GM12878 (cell line): ENCODE measurements at regions not wholly inside any gene's neighbourhood (a gene's known extent, or its start where the extent isn't known, plus 50 kb on each side); places are given as distances from the start of the nearest gene placed in this dataset.

ENCODE experiments used
- ATAC-seq: fragments of 200-7000 bp; cut with Tn5 transposase; 3 replicates; pipeline ENCODE4 v1.9.1; 2020; ENCODE audit warnings: mild to moderate bottlenecking, moderate library complexity
- BruUV-seq: library from RNA; stranded (reverse); fragments of 400-500 nt; replicated peaks from 2 replicates; lab custom pipeline; 2021; lab: Mats Ljungman, UMichigan
- CTCF ChIA-PET: fragments of 300-600 bp; sonication (Branson Sonifier 250); formaldehyde crosslinking; extraction: SDS; loops from one replicate; lab custom pipeline; 2021; ENCODE audit warnings: inconsistent platforms; lab: Yijun Ruan, JAX
- POLR2A ChIA-PET: fragments of 350-600 bp; formaldehyde crosslinking; extraction: SDS; loops from one replicate; lab custom pipeline; 2021; ENCODE audit warnings: inconsistent platforms; lab: Charles Lee
- RAD21 ChIA-PET: fragments of 300-600 bp; sonication (Branson Sonifier 250); formaldehyde crosslinking; loops from one replicate; lab custom pipeline; 2023; ENCODE audit warnings: antibody characterized with exemption; ENCODE audit not compliant: unreplicated experiment; lab: Charles Lee
- SMC1A ChIA-PET: fragments of 300-600 bp; sonication (Branson Sonifier 250); formaldehyde crosslinking; loops from one replicate; lab custom pipeline; 2023; ENCODE audit not compliant: unreplicated experiment, uncharacterized antibody; lab: Charles Lee
- DNase-seq: peaks from one replicate; pipeline ENCODE4 v3.0.0-alpha.2; 2011; ENCODE audit warnings: low read depth, low spot score
- FAIRE-seq: peaks from 3 replicates; lab custom pipeline; 2011; peaks lifted over from hg19 to GRCh38; lab: Jason Lieb, UNC
- H2AFZ ChIP-seq: 2 replicates; pipeline ENCODE4 v1.6.0; 2011; ENCODE audit warnings: low read depth, low read length, control low read depth; ENCODE audit not compliant: control insufficient read depth
- H3K27ac ChIP-seq: 2 replicates; pipeline ENCODE4 v1.5.1; 2011; ENCODE audit warnings: control low read depth; ENCODE audit not compliant: control insufficient read depth, insufficient read depth
- H3K27me3 ChIP-seq, 2 experiments: replicated peaks in 1 of 2; 2 replicates each; pipeline versions ENCODE4 v1.6.0 to v1.6.1; 2011; ENCODE audit warnings: low read length in 1 of 2; ENCODE audit not compliant: control insufficient read depth in 2 of 2, insufficient read depth in 2 of 2
- H3K36me3 ChIP-seq, 2 experiments: 2 replicates each; pipeline ENCODE4 v1.5.1; 2011; ENCODE audit warnings: low read length in 1 of 2; ENCODE audit not compliant: control insufficient read depth in 2 of 2, insufficient read depth in 2 of 2
- H3K4me1 ChIP-seq: 2 replicates; pipeline ENCODE4 v1.6.1; 2011; ENCODE audit warnings: mild to moderate bottlenecking, low read length, moderate library complexity, mixed read lengths; ENCODE audit not compliant: control insufficient read depth, insufficient read depth
- H3K4me2 ChIP-seq: 2 replicates; pipeline ENCODE4 v1.6.0; 2011; ENCODE audit warnings: control low read depth; ENCODE audit not compliant: control insufficient read depth, insufficient read depth
- H3K4me3 ChIP-seq: fragments of 200-600 bp; sonication (generic); 2 replicates; pipeline ENCODE4 v1.5.1; 2016
- H3K79me2 ChIP-seq: 2 replicates; pipeline ENCODE4 v1.6.0; 2011; ENCODE audit warnings: low read length; ENCODE audit not compliant: control insufficient read depth, insufficient read depth
- H3K9ac ChIP-seq: 2 replicates; pipeline ENCODE4 v1.8.0; 2011; ENCODE audit warnings: low read length, control low read depth, mixed read lengths; ENCODE audit not compliant: control insufficient read depth, insufficient read depth
- H3K9me3 ChIP-seq: replicated peaks from 3 replicates; pipeline ENCODE4 v1.5.1; 2011; ENCODE audit warnings: mild to moderate bottlenecking, low read length; ENCODE audit not compliant: control insufficient read depth, insufficient read depth
- H4K20me1 ChIP-seq: 2 replicates; pipeline ENCODE4 v1.6.0; 2011; ENCODE audit not compliant: control insufficient read depth, insufficient read depth
- CBFB ChIP-seq: IDR thresholded peaks from 2 replicates; pipeline ENCODE4 v1.6.1; 2016; ENCODE audit warnings: antibody characterized with exemption, low read depth
- CHD2 ChIP-seq: IDR thresholded peaks from 2 replicates; pipeline ENCODE4 v1.6.1; 2011; ENCODE audit warnings: low read depth, low read length, improper control_type of control experiment, borderline replicate concordance
- ELK1 ChIP-seq: IDR thresholded peaks from 2 replicates; pipeline ENCODE4 v1.6.1; 2012; ENCODE audit warnings: low read depth, low read length, improper control_type of control experiment
- HCFC1 ChIP-seq: fragments of 150-350 bp; IDR thresholded peaks from 2 replicates; pipeline ENCODE4 v1.6.1; 2014; ENCODE audit warnings: low read length
- HDGF ChIP-seq: fragments of 450-650 bp; IDR thresholded peaks from 2 replicates; pipeline ENCODE4 v1.6.1; 2016; ENCODE audit warnings: antibody characterized with exemption
- IKZF2 ChIP-seq, 2 experiments: fragments of 450-650 bp; IDR thresholded peaks; 2 replicates each; pipeline ENCODE4 v1.6.1; 2017; ENCODE audit warnings: mild to moderate bottlenecking in 2 of 2, moderate library complexity in 2 of 2
- IRF4 ChIP-seq: IDR thresholded peaks from 2 replicates; pipeline ENCODE4 v1.6.1; 2011; ENCODE audit warnings: low read depth, low read length
- MEF2A ChIP-seq: IDR thresholded peaks from 2 replicates; pipeline ENCODE4 v1.6.1; 2011; ENCODE audit warnings: low read depth, mild to moderate bottlenecking, low read length, moderate library complexity; ENCODE audit not compliant: insufficient read depth
- PKNOX1 ChIP-seq: fragments of 450-650 bp; IDR thresholded peaks from 2 replicates; pipeline ENCODE4 v1.6.1; 2016; ENCODE audit warnings: mild to moderate bottlenecking
- POLR2AphosphoS5 ChIP-seq: IDR thresholded peaks from 2 replicates; pipeline ENCODE4 v1.6.1; 2011; ENCODE audit warnings: mild to moderate bottlenecking, low read length, inconsistent platforms
- RCOR1 ChIP-seq: conservative IDR thresholded peaks from 2 replicates; pipeline ENCODE4 v1.6.1; 2012; ENCODE audit warnings: low read depth, low read length, improper control_type of control experiment
- ZNF217 ChIP-seq: fragments of 450-650 bp; IDR thresholded peaks from 2 replicates; pipeline ENCODE4 v1.6.1; 2017; ENCODE audit warnings: antibody characterized with exemption, mild to moderate bottlenecking
- ZNF687 ChIP-seq: fragments of 450-650 bp; IDR thresholded peaks from 2 replicates; pipeline ENCODE4 v1.6.1; 2017; ENCODE audit warnings: mild to moderate bottlenecking, moderate library complexity
- ZSCAN29 ChIP-seq: fragments of 450-650 bp; IDR thresholded peaks from 2 replicates; pipeline ENCODE4 v1.6.1; 2017; ENCODE audit warnings: mild to moderate bottlenecking, moderate library complexity
- WGBS: methylation state at CpG from one replicate; pipeline ENCODE4 v1.1.6; 2016; ENCODE audit warnings: low lambda C conversion rate; ENCODE audit not compliant: insufficient replicate concordance, insufficient coverage; ENCODE audit errors: missing lambda C conversion rate; 5-methylcytosine and 5-hydroxymethylcytosine counted together
- in situ Hi-C: fragments of 300-500 bp; cut with MboI; formaldehyde crosslinking; loops from 9 replicates; pipeline ENCODE4 v1.14.3; 2018; ENCODE audit warnings: mixed read lengths
- intact Hi-C: fragments of 100-400 bp; cut with micrococcal nuclease; formaldehyde crosslinking; loops from one replicate; pipeline ENCODE4 v1.14.2; 2022; ENCODE audit not compliant: unreplicated experiment
- TF ChIP-seq, protein P1 (sequence below), 3 experiments: IDR thresholded peaks in 2 of 3; conservative IDR thresholded peaks in 1 of 3; 2 replicates each; pipeline ENCODE4 v1.5.1; 2011; ENCODE audit warnings: low read depth in 3 of 3, low read length in 3 of 3, mild to moderate bottlenecking in 3 of 3, control low read depth in 2 of 3, moderate library complexity in 2 of 3, inconsistent platforms in 1 of 3, mixed read lengths in 1 of 3; ENCODE audit not compliant: control insufficient read depth in 2 of 3, insufficient read depth in 1 of 3; ENCODE audit errors: extremely low read depth in 1 of 3

DNA sequence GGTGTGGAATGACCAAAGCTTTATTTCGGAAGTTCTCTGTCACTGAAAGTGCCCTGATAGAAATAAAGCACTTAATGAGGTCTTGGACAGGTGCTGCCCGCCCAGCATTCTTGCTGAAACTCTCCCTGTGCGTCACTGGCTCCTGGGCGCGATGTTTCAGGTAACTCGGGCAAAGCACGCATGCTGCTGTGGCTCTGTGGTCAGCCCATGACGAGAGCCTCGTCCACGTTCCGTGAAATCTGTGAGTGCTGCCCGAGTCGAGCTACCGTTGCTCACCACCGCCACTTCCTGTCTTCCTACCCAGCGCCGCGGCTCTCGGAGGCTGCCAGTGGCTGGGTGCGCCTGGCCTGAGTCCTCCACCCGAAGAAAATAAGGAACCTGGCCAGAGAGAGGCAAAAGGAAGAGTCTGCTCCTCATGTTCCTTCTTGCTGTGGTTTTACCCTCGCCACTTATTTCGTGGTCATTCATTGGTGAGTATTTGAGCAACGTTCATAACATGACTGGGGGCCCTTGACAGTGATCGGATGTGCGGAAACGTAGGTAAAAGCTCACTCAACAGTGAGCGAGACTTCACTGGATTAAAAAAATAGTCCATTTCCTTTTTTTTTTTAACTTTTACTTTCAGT, 95.5 kb downstream of the MAP3K8 start:
- under 1% methylated on average over 27 of the region's 28 CpGs for WGBS
- no peaks in the 10 kb centered on the region for H3K27me3 ChIP-seq
- ATAC-seq (peak; percentile 87), FAIRE-seq (peak; percentile 27), DNase-seq (peak; percentile 77)
- ChIA-PET SMC1A (interaction anchor here (0.9 to 12.4 kb wide), 15 partner anchors 16 to 138 kb away, joined by 3 to 284 read pairs (median 7); partner anchors contain the start of gene MAP3K8), RAD21 (interaction anchor here (0.8 to 11.4 kb wide), 14 partner anchors 13 to 138 kb away, joined by 3 to 198 read pairs (median 17); partner anchors contain the start of gene MAP3K8), POLR2A (interaction anchor here (0.8 to 11.0 kb wide), 11 partner anchors 18 to 114 kb away, joined by 3 to 113 read pairs (median 6); partner anchors contain the start of gene MAP3K8), CTCF (interaction anchor here (0.7 to 10.6 kb wide), 13 partner anchors 27 to 170 kb away, joined by 3 to 217 read pairs (median 7); partner anchors contain the start of gene MAP3K8)
- in situ Hi-C loops, result no loop called here
- no peaks in the 10 kb centered on the region for H3K9me3 ChIP-seq
- no peaks in the 10 kb centered on the region for H3K79me2 ChIP-seq
- H3K4me3 ChIP-seq, result peak overlapping the region; percentile 48
- H3K4me2 ChIP-seq, result peak overlapping the region; percentile 94
- intact Hi-C loops, result loop anchor here (1.0 to 2.0 kb wide), 4 partner anchors 19 to 96 kb away; no protein-coding TSS in a partner anchor
- peaks cover 33% of the 10 kb centered on the region for H3K4me1 ChIP-seq
- no peaks in the 10 kb centered on the region for H4K20me1 ChIP-seq
- H2AFZ ChIP-seq, result peak overlapping the region; percentile 87
- peak overlapping the region; percentile 97 for H3K27ac ChIP-seq
- no peaks in the 10 kb centered on the region for H3K36me3 ChIP-seq
- BruUV-seq, result no TSS peak
- H3K9ac ChIP-seq, result peak overlapping the region; percentile 84
- peak; percentile 63; the same call in 1 of the 2 replicates for TF ChIP-seq IRF4
- TF ChIP-seq IKZF2 (IDR thresholded peaks at IDR 0.05), result peak; percentile 97 to 98
- peak; percentile 63; the same call in 1 of the 2 replicates for TF ChIP-seq HDGF
- peak; percentile 83; the same call in 1 of the 2 replicates for TF ChIP-seq CBFB
- TF ChIP-seq ELK1, result peak; percentile 49; the same call in 1 of the 2 replicates
- peak; percentile 99 for TF ChIP-seq ZNF687
- TF ChIP-seq RCOR1, result no peak
- TF ChIP-seq HCFC1, result peak; percentile 41; the same call in 1 of the 2 replicates
- TF ChIP-seq MEF2A, result no peak
- peak; percentile 85; the same call in 1 of the 2 replicates for TF ChIP-seq CHD2
- TF ChIP-seq POLR2AphosphoS5, result peak; percentile 84
- peak; percentile 38; the same call in 1 of the 2 replicates for TF ChIP-seq PKNOX1
- TF ChIP-seq ZNF217, result peak; percentile 63; the same call in 1 of the 2 replicates
- TF ChIP-seq, protein P1, sequence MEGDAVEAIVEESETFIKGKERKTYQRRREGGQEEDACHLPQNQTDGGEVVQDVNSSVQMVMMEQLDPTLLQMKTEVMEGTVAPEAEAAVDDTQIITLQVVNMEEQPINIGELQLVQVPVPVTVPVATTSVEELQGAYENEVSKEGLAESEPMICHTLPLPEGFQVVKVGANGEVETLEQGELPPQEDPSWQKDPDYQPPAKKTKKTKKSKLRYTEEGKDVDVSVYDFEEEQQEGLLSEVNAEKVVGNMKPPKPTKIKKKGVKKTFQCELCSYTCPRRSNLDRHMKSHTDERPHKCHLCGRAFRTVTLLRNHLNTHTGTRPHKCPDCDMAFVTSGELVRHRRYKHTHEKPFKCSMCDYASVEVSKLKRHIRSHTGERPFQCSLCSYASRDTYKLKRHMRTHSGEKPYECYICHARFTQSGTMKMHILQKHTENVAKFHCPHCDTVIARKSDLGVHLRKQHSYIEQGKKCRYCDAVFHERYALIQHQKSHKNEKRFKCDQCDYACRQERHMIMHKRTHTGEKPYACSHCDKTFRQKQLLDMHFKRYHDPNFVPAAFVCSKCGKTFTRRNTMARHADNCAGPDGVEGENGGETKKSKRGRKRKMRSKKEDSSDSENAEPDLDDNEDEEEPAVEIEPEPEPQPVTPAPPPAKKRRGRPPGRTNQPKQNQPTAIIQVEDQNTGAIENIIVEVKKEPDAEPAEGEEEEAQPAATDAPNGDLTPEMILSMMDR (IDR thresholded peaks at IDR 0.05 in 2 of 3, conservative IDR thresholded peaks at IDR 0.05 in 1 of 3; ENCODE audit: control insufficient read depth in 2 of 3, extremely low read depth in 1 of 3, insufficient read depth in 1 of 3, low read depth in 3 of 3, low read length in 3 of 3), result no peak
- TF ChIP-seq ZSCAN29, result peak; percentile 57; the same call in 1 of the 2 replicates
